ENCODE measurements at regions not wholly inside any gene's neighbourhood (a gene's known extent, or its start where the extent isn't known, plus 50 kb on each side); places are given as distances from the start of the nearest gene placed in this dataset.

GRCh38 chr2:2655453-2656114 lies 324.5 kb upstream of the MYT1L start:
- H3K36me3 Mint-ChIP-seq (ENCODE audit: low read depth) = no peaks in the 10 kb centered on the region
- peaks cover 24% of the 10 kb centered on the region for H3K4me1 Mint-ChIP-seq
- DNase-seq (ENCODE audit: low read depth, low spot score) = no peak
- no peaks in the 10 kb centered on the region for H3K9me3 Mint-ChIP-seq
- no peak for TF ChIP-seq CTCF (conservative IDR thresholded peaks at IDR 0.05)
- H3K4me3 Mint-ChIP-seq = no peak overlapping the region
- H3K27ac Mint-ChIP-seq (ENCODE audit: unreplicated experiment) = no peak overlapping the region
- peaks cover 3% of the 10 kb centered on the region for H3K27me3 Mint-ChIP-seq (ENCODE audit: low read depth)

GRCh38 chr2:2653231-2653630 lies 322.2 kb upstream of the MYT1L start:
- Mint-ChIP-seq H3K4me3 (no peak overlapping the region), H3K4me1 (peaks cover 24% of the 10 kb centered on the region), H3K36me3 (ENCODE audit: low read depth) (no peaks in the 10 kb centered on the region), H3K9me3 (no peaks in the 10 kb centered on the region), H3K27ac (ENCODE audit: unreplicated experiment) (no peak overlapping the region), H3K27me3 (ENCODE audit: low read depth) (peaks cover 3% of the 10 kb centered on the region)
- TF ChIP-seq CTCF (conservative IDR thresholded peaks at IDR 0.05) = no peak
- DNase-seq (ENCODE audit: low read depth, low spot score) = no peak

- H3K9me3 Mint-ChIP-seq = no peaks in the 10 kb centered on the region
- no peaks in the 10 kb centered on the region for H3K36me3 Mint-ChIP-seq (ENCODE audit: low read depth)
- TF ChIP-seq CTCF (conservative IDR thresholded peaks at IDR 0.05) = no peak
- H3K4me3 Mint-ChIP-seq = no peak overlapping the region
- peaks cover 11% of the 10 kb centered on the region for H3K4me1 Mint-ChIP-seq
- DNase-seq (ENCODE audit: low read depth, low spot score) = no peak
- no peak overlapping the region for H3K27ac Mint-ChIP-seq (ENCODE audit: unreplicated experiment)
- peaks cover 3% of the 10 kb centered on the region for H3K27me3 Mint-ChIP-seq (ENCODE audit: low read depth)
These were observed 319.7 kb upstream of the MYT1L start for GRCh38 chr2:2650608-2651375.

GRCh38 chr2:2649109-2650072 lies 318.3 kb upstream of the MYT1L start:
- Mint-ChIP-seq H3K9me3 (no peaks in the 10 kb centered on the region), H3K36me3 (ENCODE audit: low read depth) (no peaks in the 10 kb centered on the region), H3K27ac (ENCODE audit: unreplicated experiment) (peak overlapping the region; percentile 95), H3K27me3 (ENCODE audit: low read depth) (peaks cover 3% of the 10 kb centered on the region), H3K4me3 (no peak overlapping the region), H3K4me1 (no peaks in the 10 kb centered on the region)
- DNase-seq (ENCODE audit: low read depth, low spot score) = no peak
- no peak for TF ChIP-seq CTCF (conservative IDR thresholded peaks at IDR 0.05)

GRCh38 chr2:2648094-2648493 lies 317.0 kb upstream of the MYT1L start:
- Mint-ChIP-seq H3K4me1 (no peaks in the 10 kb centered on the region), H3K4me3 (no peak overlapping the region), H3K9me3 (no peaks in the 10 kb centered on the region), H3K27ac (ENCODE audit: unreplicated experiment) (no peak overlapping the region), H3K36me3 (ENCODE audit: low read depth) (no peaks in the 10 kb centered on the region), H3K27me3 (ENCODE audit: low read depth) (no peaks in the 10 kb centered on the region)
- TF ChIP-seq CTCF (conservative IDR thresholded peaks at IDR 0.05) = no peak
- DNase-seq (ENCODE audit: low read depth, low spot score) = no peak
